ENCODE measurements at regions not wholly inside any gene's neighbourhood (a gene's known extent, or its start where the extent isn't known, plus 50 kb on each side); places are given as distances from the start of the nearest gene placed in this dataset.

GRCh38 chr13:90562443-90562842 lies 785.0 kb upstream of the MIR17HG start:
- no peak for TF ChIP-seq CTCF (IDR thresholded peaks at IDR 0.05; ENCODE audit: extremely low read depth, low read depth, low read length)
- Histone ChIP-seq H3K4me1 (ENCODE audit: insufficient read depth, low read length) (no peaks in the 10 kb centered on the region), H3K27ac (ENCODE audit: low read depth, low read length) (no peak overlapping the region), H3K79me2 (ENCODE audit: insufficient read depth, low read length) (no peaks in the 10 kb centered on the region), H3K4me3 (ENCODE audit: insufficient read depth, low read length) (no peak overlapping the region), H3K27me3 (ENCODE audit: insufficient read depth, low read length) (no peaks in the 10 kb centered on the region), H3K4me2 (ENCODE audit: insufficient read depth, low read length) (no peak overlapping the region), H3K9me3 (ENCODE audit: low read depth, low read length) (no peaks in the 10 kb centered on the region), H2AFZ (ENCODE audit: low read length) (no peak overlapping the region), H3K36me3 (ENCODE audit: insufficient read depth, low read length) (no peaks in the 10 kb centered on the region), H4K20me1 (ENCODE audit: insufficient read depth, low read length) (no peaks in the 10 kb centered on the region)
- no peak for DNase-seq (ENCODE audit: insufficient read length, low spot score, missing footprints)

GRCh38 chr13:90564096-90564495 lies 783.4 kb upstream of the MIR17HG start:
- Histone ChIP-seq H3K9me3 (ENCODE audit: low read depth, low read length) (no peaks in the 10 kb centered on the region), H3K27ac (ENCODE audit: low read depth, low read length) (no peak overlapping the region), H3K4me2 (ENCODE audit: insufficient read depth, low read length) (no peak overlapping the region), H3K79me2 (ENCODE audit: insufficient read depth, low read length) (no peaks in the 10 kb centered on the region), H3K4me1 (ENCODE audit: insufficient read depth, low read length) (no peaks in the 10 kb centered on the region), H3K36me3 (ENCODE audit: insufficient read depth, low read length) (no peaks in the 10 kb centered on the region), H3K27me3 (ENCODE audit: insufficient read depth, low read length) (no peaks in the 10 kb centered on the region), H2AFZ (ENCODE audit: low read length) (no peak overlapping the region), H3K4me3 (ENCODE audit: insufficient read depth, low read length) (no peak overlapping the region), H4K20me1 (ENCODE audit: insufficient read depth, low read length) (no peaks in the 10 kb centered on the region)
- DNase-seq (ENCODE audit: insufficient read length, low spot score, missing footprints) = no peak
- no peak for TF ChIP-seq CTCF (IDR thresholded peaks at IDR 0.05; ENCODE audit: extremely low read depth, low read depth, low read length)

GRCh38 chr13:90564566-90564965 lies 782.9 kb upstream of the MIR17HG start:
- no peak overlapping the region for H3K4me2 ChIP-seq (ENCODE audit: insufficient read depth, low read length)
- no peak overlapping the region for H2AFZ ChIP-seq (ENCODE audit: low read length)
- no peaks in the 10 kb centered on the region for H3K9me3 ChIP-seq (ENCODE audit: low read depth, low read length)
- no peaks in the 10 kb centered on the region for H3K36me3 ChIP-seq (ENCODE audit: insufficient read depth, low read length)
- H3K4me3 ChIP-seq (ENCODE audit: insufficient read depth, low read length) = no peak overlapping the region
- H3K27ac ChIP-seq (ENCODE audit: low read depth, low read length) = no peak overlapping the region
- no peaks in the 10 kb centered on the region for H3K27me3 ChIP-seq (ENCODE audit: insufficient read depth, low read length)
- no peaks in the 10 kb centered on the region for H3K4me1 ChIP-seq (ENCODE audit: insufficient read depth, low read length)
- H3K79me2 ChIP-seq (ENCODE audit: insufficient read depth, low read length) = no peaks in the 10 kb centered on the region
- DNase-seq (ENCODE audit: insufficient read length, low spot score, missing footprints) = no peak
- H4K20me1 ChIP-seq (ENCODE audit: insufficient read depth, low read length) = no peaks in the 10 kb centered on the region
- TF ChIP-seq CTCF (IDR thresholded peaks at IDR 0.05; ENCODE audit: extremely low read depth, low read depth, low read length) = no peak

GRCh38 chr13:90565985-90566713 lies 781.3 kb upstream of the MIR17HG start:
- no peaks in the 10 kb centered on the region for H3K36me3 ChIP-seq (ENCODE audit: insufficient read depth, low read length)
- H3K4me1 ChIP-seq (ENCODE audit: insufficient read depth, low read length) = no peaks in the 10 kb centered on the region
- no peak for TF ChIP-seq CTCF (IDR thresholded peaks at IDR 0.05; ENCODE audit: extremely low read depth, low read depth, low read length)
- H3K27me3 ChIP-seq (ENCODE audit: insufficient read depth, low read length) = no peaks in the 10 kb centered on the region
- no peak overlapping the region for H3K27ac ChIP-seq (ENCODE audit: low read depth, low read length)
- H2AFZ ChIP-seq (ENCODE audit: low read length) = no peak overlapping the region
- no peaks in the 10 kb centered on the region for H3K9me3 ChIP-seq (ENCODE audit: low read depth, low read length)
- no peak for DNase-seq (ENCODE audit: insufficient read length, low spot score, missing footprints)
- no peaks in the 10 kb centered on the region for H4K20me1 ChIP-seq (ENCODE audit: insufficient read depth, low read length)
- H3K4me2 ChIP-seq (ENCODE audit: insufficient read depth, low read length) = no peak overlapping the region
- no peak overlapping the region for H3K4me3 ChIP-seq (ENCODE audit: insufficient read depth, low read length)
- no peaks in the 10 kb centered on the region for H3K79me2 ChIP-seq (ENCODE audit: insufficient read depth, low read length)

All from osteoblast (primary cell).